Activated CD4-positive, alpha-beta T cell treated with anti-CD3 and anti-CD28 coated beads, Interleukin-2, Interleukin-6, amounts not matched to agents 100 ng/mL and 50 ng/mL, durations not matched to agents 16 hours and 8 hours (primary cell): ENCODE measurements at regions not wholly inside any gene's neighbourhood (a gene's known extent, or its start where the extent isn't known, plus 50 kb on each side); places are given as distances from the start of the nearest gene placed in this dataset.
A peak's percentile ranks its signal among the peaks of the same experiment; 100 is the strongest.
"Not testable (repeated sequence)": the region's sequence is repeated elsewhere in the genome, so short reads cannot be mapped to it uniquely, and the experiment has no call there.

Experiments
- DNase-seq: peaks from one replicate; pipeline ENCODE4 v3.0.0-alpha.2; 2020

- no peak for DNase-seq
Observed at GRCh38 chrX:114272096-114272686, 311.7 kb upstream of the HTR2C start.

- DNase-seq = not testable (repeated sequence)
Observed at GRCh38 chrX:114270371-114270770, 313.5 kb upstream of the HTR2C start.

- DNase-seq = no peak
Observed at GRCh38 chrX:114268643-114269042, 315.2 kb upstream of the HTR2C start.

DNA sequence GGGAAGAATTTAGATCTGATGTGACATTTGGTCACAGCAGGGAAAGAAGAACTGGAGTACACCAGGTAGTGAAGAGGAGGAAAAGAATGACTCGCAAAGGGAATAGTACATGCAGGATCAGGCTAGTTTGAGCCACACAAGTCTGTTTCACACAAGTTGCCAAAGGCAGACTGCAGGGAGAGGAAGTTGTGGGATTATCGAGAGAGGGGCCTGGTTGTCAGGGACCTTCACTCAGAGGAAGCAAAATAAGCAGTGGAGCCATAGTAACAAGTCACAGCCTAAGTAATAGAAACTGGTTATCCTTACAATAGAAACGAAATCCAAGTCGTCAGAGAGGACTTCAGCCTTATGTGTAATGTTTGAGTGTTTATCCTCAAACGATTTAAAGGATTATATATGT is 316.7 kb upstream of the HTR2C start:
- DNase-seq = no peak

GRCh38 chrX:114252186-114252585 is 331.7 kb upstream of the HTR2C start:
- DNase-seq = no peak

GRCh38 chrX:114251575-114251974 is 332.3 kb upstream of the HTR2C start:
- DNase-seq = no peak

DNA sequence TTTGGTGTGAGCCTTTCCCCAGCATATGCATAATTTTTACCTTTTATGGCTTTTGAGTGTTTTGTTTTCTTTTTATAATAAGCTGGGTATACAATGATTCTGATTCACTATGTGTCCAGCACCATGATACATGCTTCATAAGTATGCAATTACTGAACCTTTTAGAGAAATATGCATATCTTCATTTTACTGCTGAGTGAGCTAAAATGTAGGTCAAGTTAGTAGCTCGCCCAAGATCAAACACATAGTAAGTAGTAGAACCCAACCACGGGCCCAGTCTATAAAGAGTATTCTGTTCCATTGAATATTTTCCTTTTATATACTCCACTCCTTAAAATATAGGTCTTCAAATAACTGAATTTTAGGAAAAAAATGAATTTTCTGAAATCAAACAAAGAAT is 362.4 kb upstream of the HTR2C start:
- no peak for DNase-seq

- no peak for DNase-seq
Observed at GRCh38 chrX:114210879-114211278, 373.0 kb upstream of the HTR2C start.

- DNase-seq = no peak
Observed at GRCh38 chrX:114201622-114202021, 382.3 kb upstream of the HTR2C start.

DNA sequence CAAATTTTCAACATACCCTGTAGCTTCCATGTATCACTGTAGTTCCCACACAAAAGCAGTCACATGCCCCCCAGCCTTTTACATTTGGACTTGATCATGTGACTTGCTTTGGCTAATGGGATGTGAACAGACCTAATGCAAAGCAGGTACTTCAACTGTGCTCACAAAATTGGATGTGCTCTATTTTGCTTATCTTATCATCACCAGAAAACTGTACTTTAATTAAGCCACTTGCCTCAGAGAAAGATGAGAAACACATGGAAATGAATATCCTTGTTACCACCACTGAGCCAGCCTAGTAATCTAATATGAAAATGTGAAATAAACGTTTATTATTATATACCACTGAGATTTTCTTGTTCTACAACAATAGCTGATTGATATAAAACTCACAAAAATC is 402.7 kb upstream of the HTR2C start:
- DNase-seq = no peak

DNA sequence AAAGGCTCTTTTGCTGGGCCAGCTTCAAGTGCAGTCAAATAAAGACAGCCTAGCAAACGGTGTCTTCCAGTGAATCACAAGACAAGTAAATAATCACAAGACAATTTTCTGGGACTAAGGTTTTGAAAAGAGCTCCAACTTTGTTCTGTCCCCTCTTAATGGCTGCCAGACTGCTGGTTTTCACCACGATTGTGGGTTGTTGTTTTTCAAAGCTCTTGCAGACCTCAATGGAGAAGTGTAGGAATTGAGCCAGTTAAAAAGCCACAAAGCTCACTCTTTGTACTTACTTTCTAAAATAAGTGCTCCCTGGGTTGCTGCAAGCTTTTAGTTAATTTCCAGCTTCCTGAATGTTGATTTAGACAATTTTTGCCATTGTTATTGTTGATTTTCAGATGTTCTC is 405.8 kb upstream of the HTR2C start:
- no peak for DNase-seq

DNA sequence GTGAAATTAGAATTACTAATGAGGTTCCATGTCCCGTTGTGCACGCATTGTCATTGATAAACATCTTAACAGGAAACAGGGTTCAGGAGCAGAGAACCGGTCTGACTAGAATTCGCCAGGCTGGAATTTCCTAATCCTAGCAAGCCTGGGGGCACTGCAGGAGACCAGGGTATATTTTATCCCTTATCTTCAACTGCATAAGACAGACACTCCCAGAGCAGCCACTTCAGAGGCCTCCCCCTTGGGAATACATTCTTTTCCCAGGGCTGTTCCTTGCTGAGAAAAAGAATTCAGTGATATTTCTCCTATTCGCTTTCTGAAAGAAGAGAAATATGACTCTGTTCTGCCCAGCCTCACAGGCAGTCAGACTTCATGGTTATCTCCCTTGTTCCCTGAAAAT is 416.6 kb upstream of the HTR2C start:
- not testable (repeated sequence) for DNase-seq

- DNase-seq = no peak
Observed at GRCh38 chrX:114166601-114167000, 417.3 kb upstream of the HTR2C start.

DNA sequence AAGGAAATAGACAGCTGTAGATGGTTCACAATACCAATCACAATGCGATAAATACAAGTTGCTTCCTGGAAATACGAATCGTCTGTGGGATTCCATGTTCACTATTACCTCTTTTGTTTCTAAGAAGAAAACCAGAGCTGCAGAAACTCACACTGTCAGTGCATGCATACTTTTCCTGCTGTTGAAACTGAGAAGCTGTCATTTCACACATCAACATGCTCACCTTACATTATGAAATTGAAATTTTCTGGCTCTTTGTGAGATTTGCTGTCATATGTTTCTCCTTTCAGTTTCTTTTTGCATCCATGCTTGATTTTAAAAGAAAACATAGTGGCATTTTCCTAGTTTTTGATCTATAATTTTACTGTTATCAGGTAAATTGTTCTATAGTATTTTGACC is 418.3 kb upstream of the HTR2C start:
- no peak for DNase-seq

- DNase-seq = peak; percentile 6
Observed at GRCh38 chrX:114162068-114162735, 421.7 kb upstream of the HTR2C start.

DNA sequence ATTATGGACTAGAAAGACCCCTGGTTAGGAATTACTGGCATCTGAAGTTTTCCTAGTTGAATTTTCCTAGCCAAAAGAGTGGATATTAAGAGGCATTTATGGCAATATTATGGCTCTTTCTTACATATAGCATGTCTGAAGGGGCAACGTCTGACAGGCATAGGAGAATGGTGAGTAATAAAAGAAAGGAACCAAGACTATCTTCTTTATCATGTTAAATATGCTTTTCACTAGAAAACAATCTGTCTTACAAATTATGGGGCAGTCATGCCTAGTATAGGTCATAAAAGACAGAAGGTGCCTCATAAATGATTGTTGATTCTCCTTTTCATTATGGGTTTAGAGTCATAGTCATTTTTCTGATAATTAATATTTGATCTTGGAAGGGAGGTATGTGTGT is 431.1 kb upstream of the HTR2C start:
- no peak for DNase-seq

DNA sequence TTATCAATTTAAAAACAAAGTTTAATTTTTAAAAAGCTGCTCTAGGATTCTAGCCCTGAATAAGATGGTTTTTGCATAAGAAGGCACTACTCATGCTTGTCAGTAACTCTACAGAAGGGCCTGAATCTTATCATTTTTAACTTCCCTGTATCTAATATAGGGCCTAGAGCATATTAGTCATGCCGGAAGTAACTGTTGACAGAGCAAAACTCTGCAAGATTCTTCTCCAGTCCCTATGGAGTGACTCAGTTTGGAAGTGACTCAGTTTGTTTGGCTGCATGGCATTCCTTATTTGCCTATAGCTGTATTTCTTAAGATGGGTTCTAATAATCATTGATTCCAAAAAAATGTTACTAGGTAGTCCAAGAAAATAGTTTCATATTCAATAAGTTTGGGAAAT is 431.8 kb upstream of the HTR2C start:
- no peak for DNase-seq

- no peak for DNase-seq
Observed at GRCh38 chrX:114134465-114134864, 449.4 kb upstream of the HTR2C start.

GRCh38 chrX:114127411-114128025 is 456.4 kb upstream of the HTR2C start:
- no peak for DNase-seq

GRCh38 chrX:114127005-114127404 is 456.9 kb upstream of the HTR2C start:
- no peak for DNase-seq

- DNase-seq = no peak
Observed at GRCh38 chrX:114101081-114101480, 482.8 kb upstream of the HTR2C start.

DNA sequence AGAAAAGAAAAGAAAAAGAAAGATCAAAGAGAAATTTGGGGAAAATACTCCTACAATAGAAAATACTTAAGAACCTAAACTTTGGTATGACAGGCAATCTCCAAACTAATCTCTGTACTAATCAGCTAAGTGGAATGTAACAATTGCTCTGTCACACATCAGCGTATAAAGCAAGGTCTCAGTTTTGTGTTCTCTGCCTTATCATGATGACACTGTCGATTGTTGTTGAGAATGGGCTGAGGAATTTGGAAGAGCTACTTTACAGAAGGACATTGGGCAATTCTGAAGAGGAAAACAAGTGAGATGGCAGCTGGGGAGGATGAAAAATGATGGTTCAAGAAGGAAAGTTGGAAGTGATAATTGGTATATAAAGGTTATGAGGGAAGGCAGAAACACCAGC is 486.0 kb upstream of the HTR2C start:
- no peak for DNase-seq

GRCh38 chrX:114097427-114097826 is 486.5 kb upstream of the HTR2C start:
- DNase-seq = no peak

GRCh38 chrX:114095789-114096188 is 488.1 kb upstream of the HTR2C start:
- DNase-seq = no peak

GRCh38 chrX:114087543-114087942 is 496.3 kb upstream of the HTR2C start:
- no peak for DNase-seq
